GM12872 (cell line): ENCODE measurements at regions not wholly inside any gene's neighbourhood (a gene's known extent, or its start where the extent isn't known, plus 50 kb on each side); places are given as distances from the start of the nearest gene placed in this dataset.
A peak's percentile ranks its signal among the peaks of the same experiment; 100 is the strongest.

Experiments used
- CTCF ChIP-seq: IDR thresholded peaks from 3 replicates; pipeline ENCODE4 v1.5.1; 2011; ENCODE audit warnings: low read depth, mild to moderate bottlenecking, low read length, moderate library complexity; ENCODE audit not compliant: insufficient read depth

GRCh38 chr5:62206150-62206829 lies 99.7 kb upstream of the KIF2A start:
- 0 out of 3 replicates have a peak, but pooled peaks have one; percentile 16 for TF ChIP-seq CTCF

DNA sequence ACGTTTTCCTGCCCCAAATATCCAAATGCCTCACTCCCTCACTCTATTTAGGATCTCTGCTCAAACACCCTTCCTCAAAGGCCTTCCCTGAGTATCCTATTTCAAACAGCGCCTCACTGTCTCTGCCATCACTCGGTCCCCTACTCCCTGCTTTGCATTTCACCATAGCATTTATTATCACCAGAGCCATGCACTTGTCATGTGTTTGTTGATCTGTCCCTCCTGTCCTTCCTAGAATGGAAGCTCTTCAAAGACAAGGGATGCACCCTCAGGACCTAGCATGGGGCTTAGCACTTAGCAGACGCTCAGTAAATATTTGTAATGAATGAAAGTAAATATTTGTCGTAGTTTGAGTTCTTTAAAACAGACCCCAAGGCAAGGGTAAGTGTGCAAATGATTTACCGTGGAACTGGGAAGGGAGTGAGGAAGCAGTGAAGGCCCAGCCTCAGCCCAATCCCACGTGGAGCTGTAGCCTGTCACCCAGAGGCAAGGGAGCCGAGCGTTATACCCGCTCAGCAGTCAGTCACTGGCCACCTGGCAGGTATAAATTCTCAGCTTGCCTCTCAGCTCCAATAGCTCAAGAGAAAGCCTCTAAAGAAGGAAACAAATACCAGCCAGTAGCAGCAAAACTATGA lies 97.7 kb upstream of the KIF2A start:
- TF ChIP-seq CTCF, result no peak

DNA sequence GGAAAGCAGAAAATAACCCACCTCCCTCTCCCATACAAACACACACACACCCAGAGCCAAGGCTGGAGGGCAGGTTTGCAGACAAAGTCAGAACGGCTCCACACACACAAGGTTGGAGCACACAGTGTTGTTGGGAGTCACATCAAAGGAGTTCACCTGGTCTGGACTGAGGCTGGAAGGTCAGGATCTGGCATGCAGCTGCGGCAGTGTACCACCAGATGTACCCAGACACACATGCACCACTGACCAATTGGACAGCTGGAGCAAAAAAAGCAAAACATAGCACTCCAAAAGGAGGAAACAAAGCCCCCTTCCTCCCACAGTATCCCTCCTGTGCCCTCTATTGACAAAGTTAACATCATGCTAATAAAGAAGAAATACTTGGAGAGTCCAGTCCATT lies 94.6 kb upstream of the KIF2A start:
- TF ChIP-seq CTCF, result no peak

GRCh38 chr5:62212648-62213047 lies 93.4 kb upstream of the KIF2A start:
- TF ChIP-seq CTCF, result no peak

GRCh38 chr5:62214701-62215100 lies 91.3 kb upstream of the KIF2A start:
- TF ChIP-seq CTCF, result no peak

DNA sequence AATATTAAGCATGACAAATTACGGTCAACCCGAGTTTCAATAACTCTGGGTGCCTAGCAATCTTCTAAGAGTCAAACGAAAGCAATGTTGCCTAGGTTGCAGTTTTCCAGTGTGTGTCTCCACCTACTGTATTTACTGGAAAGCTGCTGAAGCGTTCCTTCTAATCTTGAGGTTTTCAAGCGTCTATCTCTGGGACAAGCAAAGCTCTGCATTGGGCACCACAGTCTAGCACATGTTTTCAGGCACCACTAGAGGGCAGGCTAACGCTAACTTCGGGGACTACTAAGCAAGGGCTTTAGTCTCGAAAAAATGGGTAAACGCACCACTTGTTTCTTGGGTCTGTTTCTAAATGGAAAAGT lies 82.7 kb upstream of the KIF2A start:
- TF ChIP-seq CTCF, result peak; percentile 29; the same call in 2 of the 3 replicates

DNA sequence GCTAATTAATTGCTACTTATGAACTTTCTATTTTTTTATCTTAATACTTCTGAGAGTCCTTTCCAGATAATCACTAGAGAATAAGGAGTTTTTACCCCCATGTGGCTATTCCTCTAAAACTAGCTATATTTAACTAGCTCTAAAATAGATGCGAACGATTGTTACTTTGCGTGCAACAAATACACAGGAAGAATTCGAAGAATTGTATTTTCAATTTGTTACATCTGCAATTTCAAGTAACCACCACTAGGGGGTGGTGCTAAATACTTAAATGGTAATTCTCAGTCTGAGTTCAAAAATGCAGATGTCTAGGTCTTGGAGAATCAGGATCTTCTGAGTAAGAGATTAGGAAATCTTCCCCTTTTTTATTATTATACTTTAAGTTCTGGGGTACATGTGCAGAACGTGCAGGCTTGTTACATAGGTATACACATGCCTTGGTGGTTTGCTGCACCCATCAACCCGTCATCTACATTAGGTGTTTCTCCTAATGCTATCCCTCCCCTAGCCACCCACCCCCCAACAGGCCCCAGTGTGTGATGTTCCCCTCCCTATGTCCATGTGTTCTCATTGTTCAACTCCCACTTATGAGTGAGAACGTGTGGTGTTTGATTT lies 80.9 kb upstream of the KIF2A start:
- 0 out of 3 replicates have a peak, but pooled peaks have one; percentile 13 for TF ChIP-seq CTCF
